Stomach (tissue), 4 donors: ENCODE measurements at regions not wholly inside any gene's neighbourhood (a gene's known extent, or its start where the extent isn't known, plus 50 kb on each side); places are given as distances from the start of the nearest gene placed in this dataset.

Source experiments
- POLR2A ChIP-seq, 4 donors: fragments of 450-650 bp; IDR thresholded peaks; one replicate each; pipeline ENCODE4 v1.6.1; 2016; ENCODE audit warnings: antibody characterized with exemption in 4 of 4, control low read depth in 2 of 4, mild to moderate bottlenecking in 1 of 4, moderate library complexity in 1 of 4
- TF ChIP-seq, protein P1 (sequence below), 7 experiments: fragments of 450-650 bp in 4 of 7; fragments of 200-600 bp in 3 of 7; sonication (generic) in 3 of 7; IDR thresholded peaks; one replicate each; pipeline ENCODE4 v1.5.1; 2016 to 2019; ENCODE audit warnings: antibody characterized with exemption in 7 of 7, control low read depth in 2 of 7, mild to moderate bottlenecking in 1 of 7

DNA sequence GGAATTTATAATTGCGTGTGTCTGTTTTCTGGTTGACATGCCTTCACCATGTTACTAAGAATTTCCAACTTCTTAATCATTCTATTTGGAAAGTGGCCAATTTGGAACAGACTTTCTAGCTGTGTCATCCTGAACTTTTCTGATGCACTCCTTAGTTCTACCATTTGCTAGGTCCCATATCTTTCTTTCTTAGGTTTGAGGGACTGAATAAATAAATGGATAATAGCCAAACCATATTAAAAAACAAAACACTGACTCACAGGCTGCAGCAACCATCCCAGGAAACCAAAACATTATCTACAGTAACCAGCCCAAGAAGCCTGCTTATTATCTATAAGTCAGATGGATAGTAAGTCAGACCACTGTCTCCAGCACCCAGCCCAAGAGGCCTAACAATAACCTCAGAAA is 57.5 kb upstream of the PLET1 start:
- TF ChIP-seq, protein P1, sequence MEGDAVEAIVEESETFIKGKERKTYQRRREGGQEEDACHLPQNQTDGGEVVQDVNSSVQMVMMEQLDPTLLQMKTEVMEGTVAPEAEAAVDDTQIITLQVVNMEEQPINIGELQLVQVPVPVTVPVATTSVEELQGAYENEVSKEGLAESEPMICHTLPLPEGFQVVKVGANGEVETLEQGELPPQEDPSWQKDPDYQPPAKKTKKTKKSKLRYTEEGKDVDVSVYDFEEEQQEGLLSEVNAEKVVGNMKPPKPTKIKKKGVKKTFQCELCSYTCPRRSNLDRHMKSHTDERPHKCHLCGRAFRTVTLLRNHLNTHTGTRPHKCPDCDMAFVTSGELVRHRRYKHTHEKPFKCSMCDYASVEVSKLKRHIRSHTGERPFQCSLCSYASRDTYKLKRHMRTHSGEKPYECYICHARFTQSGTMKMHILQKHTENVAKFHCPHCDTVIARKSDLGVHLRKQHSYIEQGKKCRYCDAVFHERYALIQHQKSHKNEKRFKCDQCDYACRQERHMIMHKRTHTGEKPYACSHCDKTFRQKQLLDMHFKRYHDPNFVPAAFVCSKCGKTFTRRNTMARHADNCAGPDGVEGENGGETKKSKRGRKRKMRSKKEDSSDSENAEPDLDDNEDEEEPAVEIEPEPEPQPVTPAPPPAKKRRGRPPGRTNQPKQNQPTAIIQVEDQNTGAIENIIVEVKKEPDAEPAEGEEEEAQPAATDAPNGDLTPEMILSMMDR (IDR thresholded peaks at IDR 0.05): no peak
- TF ChIP-seq POLR2A (IDR thresholded peaks at IDR 0.05): no peak
